Fibroblast of skin of left biceps (primary cell): ENCODE measurements at regions not wholly inside any gene's neighbourhood (a gene's known extent, or its start where the extent isn't known, plus 50 kb on each side); places are given as distances from the start of the nearest gene placed in this dataset.
"Not testable (repeated sequence)": the region's sequence is repeated elsewhere in the genome, so short reads cannot be mapped to it uniquely, and the experiment has no call there.

ENCODE experiments used
- DNase-seq, 2 experiments: peaks; one replicate each; pipeline ENCODE4 v3.0.0-alpha.2; 2013; ENCODE audit warnings: low read depth in 2 of 2

GRCh38 chr20:26373066-26373465 is 676.4 kb upstream of the ZNF337 start:
- not testable (repeated sequence) for DNase-seq

- DNase-seq: no peak
Observed at GRCh38 chr20:26354511-26354910, 657.9 kb upstream of the ZNF337 start.

GRCh38 chr20:26347396-26347795 is 650.7 kb upstream of the ZNF337 start:
- DNase-seq: no peak

- DNase-seq: not testable (repeated sequence)
Observed at GRCh38 chr20:26340460-26341065, 643.9 kb upstream of the ZNF337 start.

DNA sequence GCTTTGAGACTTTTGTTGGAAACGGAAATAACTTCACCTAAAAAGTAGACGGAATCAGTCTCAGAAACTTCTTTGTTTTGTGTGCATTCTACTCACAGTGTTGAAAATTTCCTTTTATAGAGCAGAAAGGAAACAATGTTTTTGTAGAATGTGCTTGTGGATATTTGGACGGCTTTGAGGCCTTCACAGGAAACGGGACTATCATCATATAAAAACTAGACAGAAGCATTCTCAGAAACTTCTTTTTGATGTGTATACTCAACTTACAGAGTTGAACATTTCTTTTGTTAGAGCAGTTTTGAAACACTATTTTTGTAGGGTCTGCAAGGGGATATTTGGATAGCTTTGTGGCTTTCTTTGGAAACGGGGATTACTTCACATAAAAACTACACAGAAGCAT is 627.5 kb upstream of the ZNF337 start:
- DNase-seq: no peak

- no peak for DNase-seq
Observed at GRCh38 chr20:26315054-26315453, 618.4 kb upstream of the ZNF337 start.

GRCh38 chr20:26309720-26310119 is 613.1 kb upstream of the ZNF337 start:
- DNase-seq: not testable (repeated sequence)

- DNase-seq: no peak
Observed at GRCh38 chr20:26308961-26309360, 612.3 kb upstream of the ZNF337 start.

GRCh38 chr20:26295006-26295405 is 598.4 kb upstream of the ZNF337 start:
- DNase-seq: no peak

- not testable (repeated sequence) for DNase-seq
Observed at GRCh38 chr20:26288379-26289061, 591.9 kb upstream of the ZNF337 start.

GRCh38 chr20:26279238-26279637 is 582.6 kb upstream of the ZNF337 start:
- no peak for DNase-seq

DNA sequence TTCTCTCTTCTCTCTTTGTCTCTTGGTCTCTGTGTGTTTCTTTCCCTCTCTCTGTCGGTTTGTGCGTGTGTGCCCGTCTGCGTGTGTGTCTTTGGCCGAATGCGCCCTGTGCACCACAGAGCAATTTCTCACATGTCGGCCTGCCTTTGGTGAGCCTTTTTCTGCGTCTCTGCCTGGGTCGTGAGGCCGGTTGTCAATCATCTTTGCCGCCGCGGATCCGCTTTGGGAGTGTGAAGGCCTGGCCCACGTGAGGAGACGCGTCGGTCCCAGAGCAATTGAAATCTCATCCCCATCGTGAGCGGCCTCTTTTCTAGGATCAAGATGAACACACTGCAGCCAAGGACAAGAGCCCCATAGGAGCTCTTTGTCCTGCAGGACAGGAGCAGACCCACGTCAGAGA is 580.7 kb upstream of the ZNF337 start:
- DNase-seq: no peak

DNA sequence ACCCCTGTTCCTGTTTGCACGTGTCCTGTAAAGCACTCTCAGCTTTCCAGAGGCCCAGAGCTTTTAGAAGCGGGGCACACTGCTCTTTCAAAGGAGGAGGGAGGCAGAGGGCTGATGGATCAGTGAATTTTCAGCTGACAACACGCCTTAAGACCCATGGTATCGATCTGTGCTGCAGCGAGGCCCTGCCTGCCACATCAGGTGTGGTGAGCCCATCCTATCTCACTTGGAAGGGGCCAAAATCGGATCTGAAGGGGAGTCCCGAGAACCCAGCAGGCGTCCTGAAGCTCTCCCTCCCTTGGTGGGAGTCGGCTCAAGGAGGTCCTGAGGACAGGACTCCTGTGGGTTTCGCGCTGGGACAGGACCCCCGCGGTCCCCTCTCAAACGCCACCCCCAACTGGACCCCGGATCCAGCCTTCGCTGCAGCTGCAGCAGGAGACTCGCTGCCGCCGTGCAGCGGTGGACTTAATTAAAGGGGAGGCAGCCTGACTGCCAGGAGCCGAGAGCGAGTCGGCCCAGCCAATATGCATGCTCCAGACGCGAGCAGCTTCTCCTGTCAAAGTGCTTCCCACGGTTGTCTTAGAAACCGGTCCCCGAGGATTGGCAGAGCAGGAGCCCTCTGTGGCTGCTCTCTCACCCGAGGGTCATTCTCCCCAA is 580.0 kb upstream of the ZNF337 start:
- no peak for DNase-seq

GRCh38 chr20:26268762-26269161 is 572.1 kb upstream of the ZNF337 start:
- DNase-seq: not testable (repeated sequence)

DNA sequence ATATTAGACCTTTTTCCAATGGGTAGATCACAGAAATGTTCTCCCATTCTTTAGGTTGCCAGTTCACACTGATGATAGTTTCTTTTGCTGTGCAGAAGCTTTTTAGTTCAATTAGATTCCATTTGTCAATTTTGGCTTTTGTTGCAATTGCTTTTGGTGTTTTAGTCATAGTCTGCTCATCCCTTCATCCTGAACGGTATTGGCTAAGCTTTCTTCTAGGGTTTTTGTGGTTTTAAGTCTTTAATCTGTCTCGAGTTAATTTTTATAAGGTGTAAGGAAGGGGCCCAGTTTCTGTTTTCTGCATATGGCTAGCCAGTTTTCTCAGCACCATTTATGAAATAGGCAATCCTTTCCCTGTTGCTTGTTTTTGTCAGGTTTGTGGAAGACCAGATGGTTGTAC is 564.3 kb upstream of the ZNF337 start:
- DNase-seq: not testable (repeated sequence)

DNA sequence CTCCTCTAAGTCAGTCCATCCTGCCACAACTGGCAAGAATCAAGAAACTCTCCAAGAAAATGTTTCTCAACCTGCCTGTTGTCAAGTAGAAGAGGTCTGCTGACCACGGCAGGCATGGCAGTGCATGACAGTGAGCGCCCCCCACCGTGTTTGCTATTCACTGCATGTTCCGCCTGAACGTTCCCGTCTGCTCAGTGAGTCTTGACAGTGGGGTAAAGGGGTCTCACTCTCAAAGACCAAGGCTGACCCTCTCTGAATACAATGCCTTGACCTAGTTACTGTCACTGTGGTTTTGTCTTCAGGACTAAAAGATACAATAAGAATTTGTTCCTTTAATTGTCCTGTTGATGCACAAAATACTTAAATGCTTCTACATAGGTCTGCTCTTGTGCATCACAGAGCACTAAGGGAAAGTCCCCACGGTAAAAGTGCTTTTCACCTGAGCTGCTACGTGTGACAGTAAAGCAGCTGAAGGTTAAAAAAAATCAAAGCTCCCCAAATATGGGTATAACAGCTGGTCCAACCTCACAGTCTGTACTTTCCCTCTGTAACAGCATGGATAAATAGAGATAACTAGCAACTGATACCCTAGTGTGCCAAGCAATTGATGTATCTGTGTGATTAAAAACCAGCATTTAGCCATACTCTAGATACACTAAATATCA is 555.8 kb upstream of the ZNF337 start:
- DNase-seq: not testable (repeated sequence)

DNA sequence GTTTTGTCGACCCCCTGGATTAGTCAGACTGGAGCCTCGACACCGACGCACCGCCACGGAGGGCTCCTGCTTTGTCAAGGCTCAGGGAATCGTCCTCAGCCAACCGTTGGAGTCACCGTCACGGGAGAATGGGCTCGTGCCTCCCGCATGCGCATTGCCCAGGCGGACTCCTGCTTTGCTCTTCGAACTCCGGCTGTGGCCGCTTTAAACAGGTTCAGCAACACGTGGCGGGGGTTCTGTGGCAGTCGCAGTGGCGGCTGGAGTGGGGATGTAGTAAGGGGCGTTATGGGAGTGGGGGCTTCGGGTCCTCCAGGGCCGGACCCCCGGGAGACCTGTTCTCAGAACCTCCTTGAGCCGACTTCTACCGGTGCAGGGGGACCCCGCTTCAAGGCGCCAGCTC is 554.7 kb upstream of the ZNF337 start:
- not testable (repeated sequence) for DNase-seq

DNA sequence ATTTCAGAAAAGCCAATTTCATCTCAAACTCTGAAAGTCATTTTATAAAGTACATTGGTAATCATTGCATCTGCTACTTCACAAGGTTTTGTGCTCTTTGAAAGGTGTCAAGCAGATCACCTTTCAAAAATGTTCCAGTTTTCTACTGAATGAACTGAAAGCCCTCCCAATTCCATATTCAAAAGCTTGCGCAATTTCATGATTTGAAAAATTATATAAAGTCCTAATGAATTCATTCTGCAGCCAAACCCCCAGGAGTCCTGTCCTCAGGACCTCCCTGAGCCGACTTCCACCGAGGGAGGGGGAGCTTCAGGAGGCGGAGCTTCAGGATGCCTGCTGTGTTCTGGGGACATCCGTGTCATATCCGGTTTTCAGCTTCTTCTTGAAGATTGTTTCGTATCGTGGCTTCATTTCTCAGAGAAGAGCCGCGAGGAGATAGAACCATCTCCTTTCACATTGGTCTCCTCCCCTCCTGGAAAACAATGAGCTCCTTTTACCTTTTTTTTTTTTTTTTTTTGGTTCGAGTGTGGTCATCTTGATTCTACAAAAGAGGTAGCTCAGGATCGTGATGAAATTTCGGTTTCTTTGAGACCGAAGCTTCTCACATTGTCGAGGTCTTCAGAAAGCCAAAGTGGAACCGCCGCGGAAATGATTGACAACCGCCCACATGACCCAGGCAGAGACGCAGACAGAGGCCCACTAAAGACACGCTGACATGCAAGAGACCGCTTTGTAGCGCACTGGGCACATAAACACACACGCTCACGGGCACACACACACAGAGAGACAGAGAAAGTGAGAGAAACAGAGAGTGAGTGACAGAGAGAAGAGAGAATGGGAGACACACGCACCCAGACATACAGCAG is 553.8 kb upstream of the ZNF337 start:
- not testable (repeated sequence) for DNase-seq

DNA sequence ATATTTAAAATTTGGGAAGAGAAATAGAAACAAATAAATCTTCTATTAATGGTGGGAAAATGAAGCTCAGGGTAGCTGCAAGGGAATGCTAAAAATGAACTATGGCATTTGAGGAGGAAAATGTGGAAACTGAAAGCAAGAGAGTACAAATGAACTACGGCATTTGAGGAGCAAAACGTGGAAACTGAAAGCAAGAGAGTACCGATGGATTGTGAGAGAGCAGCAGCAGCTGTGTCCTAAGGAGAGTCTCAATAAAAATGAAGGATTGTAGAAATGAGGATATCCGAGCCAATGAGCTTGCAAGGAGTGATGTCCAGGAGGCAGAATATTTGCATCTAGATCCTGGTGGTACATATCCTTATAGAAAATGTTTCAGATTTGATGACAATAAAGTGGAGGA is 547.1 kb upstream of the ZNF337 start:
- no peak for DNase-seq

DNA sequence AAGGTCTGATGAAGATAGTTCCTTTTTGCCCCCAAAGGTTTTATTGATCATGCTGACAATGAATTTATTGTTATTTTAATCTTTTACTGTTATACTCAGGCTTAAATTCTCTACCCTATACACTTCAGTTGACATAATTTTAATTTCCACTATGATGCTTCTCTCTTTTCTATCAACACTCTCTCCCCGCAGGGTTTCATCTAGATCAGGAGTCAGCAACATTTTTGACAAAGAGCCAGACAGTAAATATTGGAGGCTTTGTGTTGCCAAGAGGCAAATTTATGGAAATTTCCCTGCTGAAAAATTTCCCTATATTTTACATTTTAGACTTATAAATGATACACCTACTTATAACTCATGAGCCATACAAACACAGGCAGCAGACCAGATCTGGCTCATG is 524.0 kb upstream of the ZNF337 start:
- DNase-seq: not testable (repeated sequence)

- DNase-seq: not testable (repeated sequence)
Observed at GRCh38 chr20:26219546-26219945, 522.9 kb upstream of the ZNF337 start.

DNA sequence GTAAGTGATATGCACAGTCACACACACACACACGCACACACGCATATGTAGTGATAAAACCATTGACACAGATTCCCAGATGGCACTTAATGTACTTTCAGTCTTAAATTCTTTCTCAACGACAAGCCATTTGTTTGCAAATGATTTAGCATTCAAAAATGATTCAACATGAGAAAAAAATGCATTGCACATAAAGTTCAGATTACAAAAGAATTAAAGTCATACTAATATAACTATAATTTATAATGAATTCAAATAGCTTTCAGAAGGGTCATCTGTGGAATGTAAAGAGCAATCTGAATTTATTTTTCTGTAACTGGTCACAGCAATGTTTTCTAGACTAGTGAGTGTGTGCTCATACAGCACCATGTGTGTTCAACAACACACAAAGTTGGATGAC is 521.6 kb upstream of the ZNF337 start:
- peak; percentile 44 to 49 for DNase-seq
